GM12874 (cell line): ENCODE measurements at regions not wholly inside any gene's neighbourhood (a gene's known extent, or its start where the extent isn't known, plus 50 kb on each side); places are given as distances from the start of the nearest gene placed in this dataset.

Source experiments
- CTCF ChIP-seq: IDR thresholded peaks from 2 replicates; pipeline ENCODE4 v1.5.1; 2011; ENCODE audit warnings: low read depth, mild to moderate bottlenecking, control low read depth, low read length, moderate library complexity; ENCODE audit not compliant: insufficient read depth

GRCh38 chr2:180596453-180596852 lies 384.0 kb upstream of the UBE2E3 start:
- TF ChIP-seq CTCF, result no peak

GRCh38 chr2:180591947-180592346 lies 388.5 kb upstream of the UBE2E3 start:
- no peak for TF ChIP-seq CTCF

- TF ChIP-seq CTCF, result no peak
Observed at GRCh38 chr2:180583441-180584140, 396.8 kb upstream of the UBE2E3 start.

GRCh38 chr2:180579388-180579787 lies 401.0 kb upstream of the UBE2E3 start:
- no peak for TF ChIP-seq CTCF

GRCh38 chr2:180578441-180578840 lies 402.0 kb upstream of the UBE2E3 start:
- TF ChIP-seq CTCF, result no peak

- TF ChIP-seq CTCF, result no peak
Observed at GRCh38 chr2:180577567-180577966, 402.8 kb upstream of the UBE2E3 start.

- no peak for TF ChIP-seq CTCF
Observed at GRCh38 chr2:180573951-180574350, 406.5 kb upstream of the UBE2E3 start.
